Mesodermal cell (in vitro differentiated cells): ENCODE measurements at regions not wholly inside any gene's neighbourhood (a gene's known extent, or its start where the extent isn't known, plus 50 kb on each side); places are given as distances from the start of the nearest gene placed in this dataset.
A peak's percentile ranks its signal among the peaks of the same experiment; 100 is the strongest.

Experiments used
- H3K27ac ChIP-seq: 2 replicates; pipeline ENCODE4 v1.7.0; 2013; ENCODE audit warnings: mild to moderate bottlenecking, low read depth, low read length, moderate library complexity; ENCODE audit not compliant: severe bottlenecking
- H3K36me3 ChIP-seq: 2 replicates; pipeline ENCODE4 v1.7.1; 2013; ENCODE audit warnings: mild to moderate bottlenecking, low read length, moderate library complexity; ENCODE audit not compliant: control insufficient read depth, insufficient read depth
- H3K4me1 ChIP-seq: one replicate; pipeline ENCODE4 v1.7.1; 2013; ENCODE audit warnings: mild to moderate bottlenecking, low read length; ENCODE audit not compliant: insufficient read depth, control insufficient read depth, poor library complexity, severe bottlenecking
- H3K4me3 ChIP-seq: 2 replicates; pipeline ENCODE4 v1.7.0; 2013; ENCODE audit warnings: low read length, control low read depth, mild to moderate bottlenecking; ENCODE audit not compliant: insufficient read depth, poor library complexity, severe bottlenecking; ENCODE audit errors: extremely low read depth
- H3K9me3 ChIP-seq: 2 replicates; pipeline ENCODE4 v1.7.1; 2013; ENCODE audit warnings: mild to moderate bottlenecking, low read length, moderate library complexity; ENCODE audit not compliant: control insufficient read depth
- WGBS, 2 experiments: methylation state at CpG; one replicate each; pipeline ENCODE4 v1.1.5; 2013; ENCODE audit warnings: missing lambda C conversion rate in 2 of 2; ENCODE audit not compliant: insufficient coverage in 2 of 2; 5-methylcytosine and 5-hydroxymethylcytosine counted together

GRCh38 chr1:96473791-96474434 lies 247.7 kb upstream of the PTBP2 start:
- Histone ChIP-seq H3K27ac (no peak overlapping the region), H3K9me3 (no peaks in the 10 kb centered on the region), H3K36me3 (no peaks in the 10 kb centered on the region), H3K4me3 (no peak overlapping the region), H3K4me1 (peaks cover 3% of the 10 kb centered on the region)
- 23 to 32% methylated on average over 6 to 8 of the region's 9 CpGs for WGBS, 2 experiments

GRCh38 chr1:96474985-96475743 lies 246.4 kb upstream of the PTBP2 start:
- Histone ChIP-seq H3K9me3 (no peaks in the 10 kb centered on the region), H3K27ac (peak overlapping the region; percentile 12), H3K36me3 (no peaks in the 10 kb centered on the region), H3K4me1 (peaks cover 3% of the 10 kb centered on the region), H3K4me3 (no peak overlapping the region)
- WGBS, 2 experiments: 30 to 33% methylated on average over 3 to 5 of the region's 7 CpGs

- H3K9me3 ChIP-seq: no peaks in the 10 kb centered on the region
- no peak overlapping the region for H3K4me3 ChIP-seq
These were observed 245.7 kb upstream of the PTBP2 start for GRCh38 chr1:96475903-96476302.

GRCh38 chr1:96478228-96478627 lies 243.4 kb upstream of the PTBP2 start:
- Histone ChIP-seq H3K4me1 (peaks cover 3% of the 10 kb centered on the region), H3K9me3 (no peaks in the 10 kb centered on the region), H3K27ac (no peak overlapping the region), H3K4me3 (no peak overlapping the region), H3K36me3 (no peaks in the 10 kb centered on the region)
- WGBS, 2 experiments: 48 to 55% methylated on average over 3 to 4 of the region's 4 CpGs

More at GRCh38 chr1:96475903-96476302, 245.7 kb upstream of the PTBP2 start:
- 33 to 50% methylated on average over 1 of the region's 3 CpGs for WGBS, 2 experiments
- Histone ChIP-seq H3K27ac (peak overlapping the region; percentile 12), H3K4me1 (peaks cover 3% of the 10 kb centered on the region), H3K36me3 (no peaks in the 10 kb centered on the region)

- H3K4me3 ChIP-seq: no peak overlapping the region
- H3K4me1 ChIP-seq: no peaks in the 10 kb centered on the region
- no peak overlapping the region for H3K27ac ChIP-seq
- 80 to 94% methylated on average over 2 of the region's 2 CpGs for WGBS, 2 experiments
- no peaks in the 10 kb centered on the region for H3K36me3 ChIP-seq
- H3K9me3 ChIP-seq: no peaks in the 10 kb centered on the region
These were observed 240.2 kb upstream of the PTBP2 start for GRCh38 chr1:96481409-96481808.

- WGBS, 2 experiments: 8% methylated on average over 2 of the region's 4 CpGs; no CpG with 5 or more reads in 1 of the 2 experiments
- Histone ChIP-seq H3K4me3 (no peak overlapping the region), H3K36me3 (no peaks in the 10 kb centered on the region), H3K27ac (no peak overlapping the region), H3K9me3 (no peaks in the 10 kb centered on the region), H3K4me1 (no peaks in the 10 kb centered on the region)
These were observed 239.0 kb upstream of the PTBP2 start for GRCh38 chr1:96482616-96483015.

GRCh38 chr1:96487394-96487793 lies 234.2 kb upstream of the PTBP2 start:
- Histone ChIP-seq H3K4me3 (no peak overlapping the region), H3K27ac (peak overlapping the region; percentile 34), H3K9me3 (no peaks in the 10 kb centered on the region), H3K36me3 (no peaks in the 10 kb centered on the region), H3K4me1 (peaks cover 5% of the 10 kb centered on the region)
- 39% methylated on average over 2 of the region's 3 CpGs; no CpG with 5 or more reads in 1 of the 2 experiments for WGBS, 2 experiments

GRCh38 chr1:96487971-96488370 lies 233.6 kb upstream of the PTBP2 start:
- Histone ChIP-seq H3K4me3 (no peak overlapping the region), H3K27ac (no peak overlapping the region), H3K36me3 (no peaks in the 10 kb centered on the region), H3K9me3 (no peaks in the 10 kb centered on the region), H3K4me1 (peaks cover 5% of the 10 kb centered on the region)
- 85 to 86% methylated on average over 3 to 4 of the region's 5 CpGs for WGBS, 2 experiments

- H3K9me3 ChIP-seq: no peaks in the 10 kb centered on the region
- no peaks in the 10 kb centered on the region for H3K36me3 ChIP-seq
- H3K4me3 ChIP-seq: no peak overlapping the region
- peaks cover 5% of the 10 kb centered on the region for H3K4me1 ChIP-seq
- WGBS, 2 experiments: 86 to 100% methylated on average over 1 of the region's 2 CpGs
- no peak overlapping the region for H3K27ac ChIP-seq
These were observed 232.8 kb upstream of the PTBP2 start for GRCh38 chr1:96488777-96489176.

- WGBS, 2 experiments: 17% methylated on average over 1 of the region's 4 CpGs; no CpG with 5 or more reads in 1 of the 2 experiments
- Histone ChIP-seq H3K36me3 (no peaks in the 10 kb centered on the region), H3K4me3 (no peak overlapping the region), H3K4me1 (peaks cover 5% of the 10 kb centered on the region), H3K9me3 (no peaks in the 10 kb centered on the region), H3K27ac (no peak overlapping the region)
These were observed 229.3 kb upstream of the PTBP2 start for GRCh38 chr1:96492236-96492635.
